Endodermal cell (in vitro differentiated cells): ENCODE measurements at regions not wholly inside any gene's neighbourhood (a gene's known extent, or its start where the extent isn't known, plus 50 kb on each side); places are given as distances from the start of the nearest gene placed in this dataset.
A peak's percentile ranks its signal among the peaks of the same experiment; 100 is the strongest.
"Not testable (repeated sequence)": the region's sequence is repeated elsewhere in the genome, so short reads cannot be mapped to it uniquely, and the experiment has no call there.

Experiments
- DNase-seq: peaks from one replicate; pipeline ENCODE4 v3.0.0-alpha.2; 2017
- H3K27ac ChIP-seq: 2 replicates; pipeline ENCODE4 v1.5.1; 2013; ENCODE audit warnings: mild to moderate bottlenecking, low read depth, low read length, moderate library complexity
- H3K27me3 ChIP-seq: 2 replicates; pipeline ENCODE4 v1.6.1; 2013; ENCODE audit warnings: mild to moderate bottlenecking, low read length, moderate library complexity; ENCODE audit not compliant: insufficient read depth, control insufficient read depth, poor library complexity, severe bottlenecking
- H3K36me3 ChIP-seq: 2 replicates; pipeline ENCODE4 v1.7.0; 2013; ENCODE audit warnings: mild to moderate bottlenecking, low read length, moderate library complexity; ENCODE audit not compliant: control insufficient read depth, insufficient read depth
- H3K4me1 ChIP-seq: one replicate; pipeline ENCODE4 v1.7.0; 2013; ENCODE audit warnings: low read length; ENCODE audit not compliant: control insufficient read depth, insufficient read depth
- H3K4me3 ChIP-seq: 2 replicates; pipeline ENCODE4 v1.5.1; 2013; ENCODE audit warnings: mild to moderate bottlenecking, low read length, moderate library complexity
- H3K9ac ChIP-seq: 2 replicates; pipeline ENCODE4 v1.6.1; 2013; ENCODE audit warnings: mild to moderate bottlenecking, low read length, moderate library complexity; ENCODE audit not compliant: poor library complexity, severe bottlenecking; ENCODE audit errors: extremely low read depth
- H3K9me3 ChIP-seq: 2 replicates; pipeline ENCODE4 v1.6.1; 2013; ENCODE audit warnings: mild to moderate bottlenecking, low read length, moderate library complexity; ENCODE audit not compliant: control insufficient read depth
- H3K27ac Mint-ChIP-seq: 2 replicates; pipeline ENCODE4 v1.8.0; 2020; ENCODE audit warnings: mixed read lengths
- H3K27me3 Mint-ChIP-seq: 2 replicates; pipeline ENCODE4 v1.8.0; 2021; ENCODE audit warnings: mild to moderate bottlenecking, mixed read lengths; ENCODE audit not compliant: insufficient read depth
- H3K36me3 Mint-ChIP-seq: 2 replicates; pipeline ENCODE4 v1.8.0; 2020; ENCODE audit warnings: low read depth, mixed read lengths
- H3K4me1 Mint-ChIP-seq: 2 replicates; pipeline ENCODE4 v1.8.0; 2020; ENCODE audit warnings: mixed read lengths
- H3K4me3 Mint-ChIP-seq: 2 replicates; pipeline ENCODE4 v1.8.0; 2020; ENCODE audit warnings: mild to moderate bottlenecking, moderate library complexity, mixed read lengths
- H3K9me3 Mint-ChIP-seq: 2 replicates; pipeline ENCODE4 v1.8.0; 2020; ENCODE audit warnings: mild to moderate bottlenecking, mixed read lengths
- WGBS, 2 experiments: methylation state at CpG; one replicate each; pipeline versions ENCODE4 v1.1.5 to v1.1.7; 2013; ENCODE audit warnings: missing lambda C conversion rate in 2 of 2, mixed read lengths in 1 of 2; ENCODE audit not compliant: insufficient coverage in 1 of 2, insufficient read length in 1 of 2; 5-methylcytosine and 5-hydroxymethylcytosine counted together
- TF ChIP-seq, protein P1 (sequence below): fragments of 200-600 bp; sonication (generic); conservative IDR thresholded peaks from 2 replicates; pipeline ENCODE4 v1.5.0; 2021; ENCODE audit warnings: antibody characterized with exemption, mild to moderate bottlenecking

GRCh38 chr10:78419481-78420265 is 386.0 kb downstream of the RPS24 start:
- Mint-ChIP-seq H3K36me3 (no peaks in the 10 kb centered on the region), H3K9me3 (peaks cover 7% of the 10 kb centered on the region), H3K4me1 (peaks cover 13% of the 10 kb centered on the region), H3K27ac (no peak overlapping the region), H3K4me3 (no peak overlapping the region), H3K27me3 (no peaks in the 10 kb centered on the region)
- DNase-seq, result peak; percentile 19
- no peaks in the 10 kb centered on the region for H3K4me1 ChIP-seq
- H3K9ac ChIP-seq, result no peak overlapping the region
- no peak overlapping the region for H3K27ac ChIP-seq
- no peak overlapping the region for H3K4me3 ChIP-seq
- H3K36me3 ChIP-seq, result no peaks in the 10 kb centered on the region
- TF ChIP-seq, protein P1, sequence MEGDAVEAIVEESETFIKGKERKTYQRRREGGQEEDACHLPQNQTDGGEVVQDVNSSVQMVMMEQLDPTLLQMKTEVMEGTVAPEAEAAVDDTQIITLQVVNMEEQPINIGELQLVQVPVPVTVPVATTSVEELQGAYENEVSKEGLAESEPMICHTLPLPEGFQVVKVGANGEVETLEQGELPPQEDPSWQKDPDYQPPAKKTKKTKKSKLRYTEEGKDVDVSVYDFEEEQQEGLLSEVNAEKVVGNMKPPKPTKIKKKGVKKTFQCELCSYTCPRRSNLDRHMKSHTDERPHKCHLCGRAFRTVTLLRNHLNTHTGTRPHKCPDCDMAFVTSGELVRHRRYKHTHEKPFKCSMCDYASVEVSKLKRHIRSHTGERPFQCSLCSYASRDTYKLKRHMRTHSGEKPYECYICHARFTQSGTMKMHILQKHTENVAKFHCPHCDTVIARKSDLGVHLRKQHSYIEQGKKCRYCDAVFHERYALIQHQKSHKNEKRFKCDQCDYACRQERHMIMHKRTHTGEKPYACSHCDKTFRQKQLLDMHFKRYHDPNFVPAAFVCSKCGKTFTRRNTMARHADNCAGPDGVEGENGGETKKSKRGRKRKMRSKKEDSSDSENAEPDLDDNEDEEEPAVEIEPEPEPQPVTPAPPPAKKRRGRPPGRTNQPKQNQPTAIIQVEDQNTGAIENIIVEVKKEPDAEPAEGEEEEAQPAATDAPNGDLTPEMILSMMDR, result peak; percentile 51
- no peaks in the 10 kb centered on the region for H3K27me3 ChIP-seq
- WGBS, 2 experiments, result 94 to 98% methylated on average over 10 to 14 of the region's 14 CpGs
- H3K9me3 ChIP-seq, result no peaks in the 10 kb centered on the region

GRCh38 chr10:78420946-78421735 is 387.5 kb downstream of the RPS24 start:
- Histone ChIP-seq H3K4me1 (no peaks in the 10 kb centered on the region), H3K27me3 (no peaks in the 10 kb centered on the region), H3K4me3 (no peak overlapping the region), H3K9me3 (no peaks in the 10 kb centered on the region), H3K36me3 (no peaks in the 10 kb centered on the region), H3K9ac (no peak overlapping the region), H3K27ac (peak overlapping the region; percentile 33)
- WGBS, 2 experiments, result 67 to 73% methylated on average over 6 to 16 of the region's 16 CpGs
- H3K36me3 Mint-ChIP-seq, result no peaks in the 10 kb centered on the region
- TF ChIP-seq, protein P1, result no peak
- H3K27me3 Mint-ChIP-seq, result no peaks in the 10 kb centered on the region
- peaks cover 13% of the 10 kb centered on the region for H3K9me3 Mint-ChIP-seq
- H3K27ac Mint-ChIP-seq, result peak overlapping the region; percentile 42
- peak; percentile 56 for DNase-seq
- H3K4me1 Mint-ChIP-seq, result peaks cover 13% of the 10 kb centered on the region
- no peak overlapping the region for H3K4me3 Mint-ChIP-seq

DNA sequence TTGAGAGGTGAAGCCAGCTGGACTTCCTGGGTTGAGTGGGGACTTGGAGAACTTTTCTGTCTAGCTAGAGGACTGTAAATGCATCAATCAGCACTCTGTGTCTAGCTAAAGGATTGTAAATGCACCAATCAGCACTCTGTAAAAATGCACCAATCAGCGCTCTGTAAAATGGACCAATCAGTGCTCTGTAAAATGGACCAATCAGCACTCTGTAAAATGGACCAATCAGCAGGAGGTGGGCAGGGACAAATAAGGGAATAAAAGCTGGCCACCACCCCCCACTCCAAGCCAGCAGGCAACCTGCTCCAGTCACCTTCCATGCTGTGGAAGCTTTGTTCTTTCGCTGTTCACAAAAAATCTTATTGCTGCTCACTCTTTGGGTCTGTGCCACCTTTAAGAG is 390.4 kb downstream of the RPS24 start:
- H3K9ac ChIP-seq, H3K4me3 Mint-ChIP-seq, H3K27ac ChIP-seq, DNase-seq, H3K9me3 ChIP-seq, H3K4me3 ChIP-seq, H3K27ac Mint-ChIP-seq, H3K4me1 ChIP-seq, H3K36me3 Mint-ChIP-seq, H3K36me3 ChIP-seq, H3K27me3 ChIP-seq, H3K27me3 Mint-ChIP-seq: not testable (repeated sequence)
- Mint-ChIP-seq H3K9me3 (peaks cover 13% of the 10 kb centered on the region), H3K4me1 (peaks cover 13% of the 10 kb centered on the region)
- WGBS, 2 experiments, result 98 to 100% methylated on average over 2 of the region's 2 CpGs
